ENCODE measurements at regions not wholly inside any gene's neighbourhood (a gene's known extent, or its start where the extent isn't known, plus 50 kb on each side); places are given as distances from the start of the nearest gene placed in this dataset.

DNA sequence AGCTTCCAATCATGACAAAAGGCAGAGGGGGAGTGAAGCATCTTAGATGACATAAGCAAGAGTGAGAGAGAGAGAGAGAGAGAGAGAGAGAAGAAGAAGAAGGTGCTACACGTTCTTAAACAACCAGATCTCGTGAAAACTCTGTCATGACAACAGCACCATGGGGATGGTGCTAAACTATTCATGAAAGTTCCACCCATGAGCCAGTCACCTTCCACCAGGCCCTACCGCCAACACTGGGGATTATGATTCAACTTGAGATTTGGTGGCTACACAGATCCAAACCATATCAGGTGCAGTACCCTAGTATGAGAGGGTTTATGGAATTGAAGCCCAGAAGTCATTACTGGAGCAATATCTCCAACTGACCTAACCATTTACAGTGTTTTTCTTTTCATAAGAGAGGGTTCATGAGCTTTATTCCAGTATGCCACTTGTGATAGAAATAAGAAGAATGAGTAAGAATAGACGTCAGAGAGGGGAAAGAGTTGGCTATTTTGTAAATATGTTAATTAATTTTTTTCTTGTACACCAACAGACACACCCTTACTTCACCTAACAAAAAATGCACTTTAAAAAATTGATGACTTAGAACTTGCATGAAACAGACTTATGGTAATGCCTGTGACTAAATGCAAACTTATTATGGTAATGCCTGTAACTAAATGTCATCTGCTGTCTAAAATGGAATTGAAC lies 680.4 kb upstream of the ITGA1 start:
- H3K9me2 ChIP-seq (replicated peaks; ENCODE audit: low read depth, low read length), result no peaks in the 10 kb centered on the region
- no peaks in the 10 kb centered on the region for H3F3A ChIP-seq (ENCODE audit: low read depth)
- TF ChIP-seq, protein P1, sequence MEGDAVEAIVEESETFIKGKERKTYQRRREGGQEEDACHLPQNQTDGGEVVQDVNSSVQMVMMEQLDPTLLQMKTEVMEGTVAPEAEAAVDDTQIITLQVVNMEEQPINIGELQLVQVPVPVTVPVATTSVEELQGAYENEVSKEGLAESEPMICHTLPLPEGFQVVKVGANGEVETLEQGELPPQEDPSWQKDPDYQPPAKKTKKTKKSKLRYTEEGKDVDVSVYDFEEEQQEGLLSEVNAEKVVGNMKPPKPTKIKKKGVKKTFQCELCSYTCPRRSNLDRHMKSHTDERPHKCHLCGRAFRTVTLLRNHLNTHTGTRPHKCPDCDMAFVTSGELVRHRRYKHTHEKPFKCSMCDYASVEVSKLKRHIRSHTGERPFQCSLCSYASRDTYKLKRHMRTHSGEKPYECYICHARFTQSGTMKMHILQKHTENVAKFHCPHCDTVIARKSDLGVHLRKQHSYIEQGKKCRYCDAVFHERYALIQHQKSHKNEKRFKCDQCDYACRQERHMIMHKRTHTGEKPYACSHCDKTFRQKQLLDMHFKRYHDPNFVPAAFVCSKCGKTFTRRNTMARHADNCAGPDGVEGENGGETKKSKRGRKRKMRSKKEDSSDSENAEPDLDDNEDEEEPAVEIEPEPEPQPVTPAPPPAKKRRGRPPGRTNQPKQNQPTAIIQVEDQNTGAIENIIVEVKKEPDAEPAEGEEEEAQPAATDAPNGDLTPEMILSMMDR (conservative IDR thresholded peaks at IDR 0.05; ENCODE audit: low read length), result no peak
- TF ChIP-seq EZH2phosphoT487 (IDR thresholded peaks at IDR 0.05; ENCODE audit: borderline replicate concordance), result no peak

DNA sequence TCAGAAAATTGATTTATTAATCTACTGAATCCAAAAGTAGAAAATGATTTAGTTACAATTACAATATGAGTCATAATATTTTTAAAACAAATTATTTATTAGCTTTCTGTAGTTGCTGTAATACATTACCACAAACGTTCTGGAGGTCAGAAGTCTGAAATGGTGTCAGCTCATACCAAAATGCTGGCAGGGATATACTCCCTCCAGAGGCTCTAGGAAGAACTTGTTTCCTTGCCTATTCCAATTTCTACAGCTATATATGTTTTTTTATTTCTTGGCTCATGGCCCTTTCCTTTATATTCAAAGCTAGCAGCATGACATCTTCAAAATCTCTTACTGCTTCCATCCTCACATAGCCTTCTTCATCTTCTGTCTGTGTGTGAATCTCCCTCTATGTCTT lies 667.9 kb upstream of the ITGA1 start:
- H3K9ac ChIP-seq (ENCODE audit: low read depth, low read length, poor library complexity, severe bottlenecking), result no peak overlapping the region
- no peak overlapping the region for H2AFZ ChIP-seq (ENCODE audit: low read length)
- no peak overlapping the region for H3K4me3 ChIP-seq (ENCODE audit: low read length, poor library complexity, severe bottlenecking)
- TF ChIP-seq, protein P1 (conservative IDR thresholded peaks at IDR 0.05; ENCODE audit: low read length), result no peak; the same call in 1 of the 2 replicates
- no peak for TF ChIP-seq EZH2phosphoT487 (IDR thresholded peaks at IDR 0.05; ENCODE audit: borderline replicate concordance)
- H3K4me2 ChIP-seq (ENCODE audit: low read depth, low read length, poor library complexity, severe bottlenecking), result no peak overlapping the region
- no peaks in the 10 kb centered on the region for H3K9me2 ChIP-seq (replicated peaks; ENCODE audit: low read depth, low read length)
- H3K4me1 ChIP-seq (ENCODE audit: insufficient read depth, low read length, poor library complexity, severe bottlenecking), result no peaks in the 10 kb centered on the region
- H3F3A ChIP-seq (ENCODE audit: low read depth), result no peaks in the 10 kb centered on the region
- no peaks in the 10 kb centered on the region for H3K79me2 ChIP-seq (ENCODE audit: insufficient read depth, low read length)
- H3K36me3 ChIP-seq (ENCODE audit: insufficient read depth, low read length), result no peaks in the 10 kb centered on the region
- H3K9me3 ChIP-seq (ENCODE audit: insufficient read depth, low read depth, low read length), result no peaks in the 10 kb centered on the region
- no peaks in the 10 kb centered on the region for H3K27me3 ChIP-seq (ENCODE audit: insufficient read depth, low read length, poor library complexity, severe bottlenecking)
- no peaks in the 10 kb centered on the region for H4K20me1 ChIP-seq (ENCODE audit: insufficient read depth, low read length, poor library complexity, severe bottlenecking)

More for the DNA sequence above, 680.4 kb upstream of the ITGA1 start:
- Histone ChIP-seq H2AFZ (ENCODE audit: low read length) (no peak overlapping the region), H3K9me3 (ENCODE audit: insufficient read depth, low read depth, low read length) (0 out of 2 replicates have a peak, but pooled peaks cover 3% of the 10 kb centered on the region), H3K79me2 (ENCODE audit: insufficient read depth, low read length) (no peaks in the 10 kb centered on the region), H3K27me3 (ENCODE audit: insufficient read depth, low read length, poor library complexity, severe bottlenecking) (no peaks in the 10 kb centered on the region), H3K4me2 (ENCODE audit: low read depth, low read length, poor library complexity, severe bottlenecking) (no peak overlapping the region), H3K36me3 (ENCODE audit: insufficient read depth, low read length) (no peaks in the 10 kb centered on the region), H4K20me1 (ENCODE audit: insufficient read depth, low read length, poor library complexity, severe bottlenecking) (no peaks in the 10 kb centered on the region), H3K9ac (ENCODE audit: low read depth, low read length, poor library complexity, severe bottlenecking) (no peak overlapping the region), H3K4me3 (ENCODE audit: low read length, poor library complexity, severe bottlenecking) (no peak overlapping the region), H3K4me1 (ENCODE audit: insufficient read depth, low read length, poor library complexity, severe bottlenecking) (peaks cover 7% of the 10 kb centered on the region)

DNA sequence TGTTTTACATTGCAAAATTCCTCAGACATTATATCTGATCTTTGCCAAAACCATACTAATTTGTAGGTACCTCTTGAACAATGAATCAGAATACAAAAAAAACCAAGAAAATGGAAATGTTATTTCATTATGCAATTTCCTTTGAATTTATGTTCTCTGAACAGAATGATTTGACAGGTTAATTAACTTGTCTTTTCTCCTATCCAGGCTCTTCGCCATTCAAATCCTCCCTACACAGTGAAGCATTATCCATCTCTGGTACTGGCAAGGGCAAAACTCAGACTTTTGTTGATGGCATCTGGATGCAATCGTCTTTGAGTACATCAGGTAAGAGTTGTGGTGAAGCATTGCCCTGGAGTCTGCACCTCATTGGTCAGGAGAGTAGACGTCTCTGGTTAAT lies 655.7 kb upstream of the ITGA1 start:
- Histone ChIP-seq H3K36me3 (ENCODE audit: insufficient read depth, low read length) (no peaks in the 10 kb centered on the region), H3K4me3 (ENCODE audit: low read length, poor library complexity, severe bottlenecking) (no peak overlapping the region), H2AFZ (ENCODE audit: low read length) (no peak overlapping the region), H3K79me2 (ENCODE audit: insufficient read depth, low read length) (no peaks in the 10 kb centered on the region), H3K4me2 (ENCODE audit: low read depth, low read length, poor library complexity, severe bottlenecking) (no peak overlapping the region), H3K4me1 (ENCODE audit: insufficient read depth, low read length, poor library complexity, severe bottlenecking) (peaks cover 24% of the 10 kb centered on the region), H3K27me3 (ENCODE audit: insufficient read depth, low read length, poor library complexity, severe bottlenecking) (no peaks in the 10 kb centered on the region), H3K9me2 (replicated peaks; ENCODE audit: low read depth, low read length) (no peaks in the 10 kb centered on the region), H4K20me1 (ENCODE audit: insufficient read depth, low read length, poor library complexity, severe bottlenecking) (no peaks in the 10 kb centered on the region), H3F3A (ENCODE audit: low read depth) (no peaks in the 10 kb centered on the region), H3K9ac (ENCODE audit: low read depth, low read length, poor library complexity, severe bottlenecking) (no peak overlapping the region), H3K9me3 (ENCODE audit: insufficient read depth, low read depth, low read length) (no peaks in the 10 kb centered on the region)
- TF ChIP-seq, protein P1 (conservative IDR thresholded peaks at IDR 0.05; ENCODE audit: low read length), result no peak
- no peak for TF ChIP-seq EZH2phosphoT487 (IDR thresholded peaks at IDR 0.05; ENCODE audit: borderline replicate concordance)
